WTC11 (cell line): ENCODE measurements at regions not wholly inside any gene's neighbourhood (a gene's known extent, or its start where the extent isn't known, plus 50 kb on each side); places are given as distances from the start of the nearest gene placed in this dataset.

ENCODE experiments used
- ATAC-seq: fragments of 200-7000 bp; cut with Tn5 transposase; 2 replicates; pipeline ENCODE4 v1.10.0; 2021; ENCODE audit warnings: mild to moderate bottlenecking, moderate library complexity
- CTCF ChIA-PET: fragments of 300-600 bp; sonication (Branson Sonifier 250); formaldehyde crosslinking; loops from one replicate; lab custom pipeline; 2021; ENCODE audit warnings: antibody characterized with exemption; lab: Charles Lee
- POLR2A ChIA-PET: fragments of 350-600 bp; sonication (Branson Sonifier 250); formaldehyde crosslinking; loops from one replicate; lab custom pipeline; 2021; ENCODE audit warnings: antibody characterized with exemption; lab: Charles Lee
- DNase-seq: peaks from one replicate; pipeline ENCODE4 v3.0.0; 2021; ENCODE audit warnings: low spot score
- H3K27ac Mint-ChIP-seq: 2 replicates; pipeline ENCODE4 v1.8.0; 2021; ENCODE audit warnings: mixed read lengths
- H3K27me3 Mint-ChIP-seq: 2 replicates; pipeline ENCODE4 v1.8.0; 2021; ENCODE audit warnings: low read depth, mild to moderate bottlenecking, moderate library complexity, mixed read lengths
- H3K36me3 Mint-ChIP-seq: 2 replicates; pipeline ENCODE4 v1.8.0; 2021; ENCODE audit warnings: mixed read lengths
- H3K4me1 Mint-ChIP-seq: 2 replicates; pipeline ENCODE4 v1.8.0; 2022; ENCODE audit warnings: mixed read lengths
- H3K4me3 Mint-ChIP-seq: 2 replicates; pipeline ENCODE4 v1.8.0; 2021; ENCODE audit warnings: mild to moderate bottlenecking, moderate library complexity, mixed read lengths
- H3K9me3 Mint-ChIP-seq: 2 replicates; pipeline ENCODE4 v1.8.0; 2021; ENCODE audit warnings: mixed read lengths
- CREM ChIP-seq: sonication (generic); formaldehyde crosslinking; IDR thresholded peaks from 2 replicates; pipeline ENCODE4 v1.8.1; 2022; ENCODE audit warnings: mild to moderate bottlenecking, missing genetic modification reagents, moderate library complexity
- E2F4 ChIP-seq: sonication (generic); formaldehyde crosslinking; IDR thresholded peaks from 2 replicates; pipeline ENCODE4 v1.8.1; 2022; ENCODE audit warnings: low read depth, mild to moderate bottlenecking, moderate library complexity, missing genetic modification reagents, borderline replicate concordance
- ESRRA ChIP-seq: sonication (generic); formaldehyde crosslinking; IDR thresholded peaks from 2 replicates; pipeline ENCODE4 v1.8.1; 2022; ENCODE audit warnings: mild to moderate bottlenecking, missing genetic modification reagents, borderline replicate concordance
- FOXK1 ChIP-seq: sonication (generic); formaldehyde crosslinking; IDR thresholded peaks from 2 replicates; pipeline ENCODE4 v1.8.0; 2022; ENCODE audit warnings: mild to moderate bottlenecking, moderate library complexity, missing genetic modification reagents
- GABPB1 ChIP-seq: sonication (generic); formaldehyde crosslinking; IDR thresholded peaks from 2 replicates; pipeline ENCODE4 v1.8.1; 2023; ENCODE audit warnings: mild to moderate bottlenecking, missing genetic modification reagents
- HMGA2 ChIP-seq: fragments of 250-450 bp; sonication (Bioruptor Pico); IDR thresholded peaks from 2 replicates; pipeline ENCODE4 v1.4.0; 2021; ENCODE audit warnings: mild to moderate bottlenecking, moderate library complexity
- JUN ChIP-seq: sonication (generic); formaldehyde crosslinking; IDR thresholded peaks from 2 replicates; pipeline ENCODE4 v1.8.0; 2023; ENCODE audit warnings: mild to moderate bottlenecking, missing genetic modification reagents
- MYBL2 ChIP-seq: sonication (generic); formaldehyde crosslinking; IDR thresholded peaks from 2 replicates; pipeline ENCODE4 v1.8.1; 2023; ENCODE audit warnings: mild to moderate bottlenecking, moderate library complexity, missing genetic modification reagents
- NFATC4 ChIP-seq: fragments of 250-450 bp; sonication (Bioruptor Pico); IDR thresholded peaks from 2 replicates; pipeline ENCODE4 v1.9.0; 2021; ENCODE audit warnings: mild to moderate bottlenecking
- NR1H2 ChIP-seq: sonication (generic); formaldehyde crosslinking; IDR thresholded peaks from 2 replicates; pipeline ENCODE4 v1.9.0; 2021; ENCODE audit warnings: mild to moderate bottlenecking, moderate library complexity, missing genetic modification reagents
- SOX15 ChIP-seq: fragments of 250-450 bp; sonication (Bioruptor Pico); IDR thresholded peaks from 2 replicates; pipeline ENCODE4 v1.9.0; 2021; ENCODE audit warnings: mild to moderate bottlenecking
- TCF7 ChIP-seq: sonication (generic); formaldehyde crosslinking; IDR thresholded peaks from 2 replicates; pipeline ENCODE4 v1.8.0; 2022; ENCODE audit warnings: mild to moderate bottlenecking, low read depth, missing genetic modification reagents, moderate library complexity
- TEAD1 ChIP-seq: sonication (generic); formaldehyde crosslinking; IDR thresholded peaks from 2 replicates; pipeline ENCODE4 v1.8.0; 2022; ENCODE audit warnings: mild to moderate bottlenecking, missing genetic modification reagents
- TP53 ChIP-seq: sonication (generic); formaldehyde crosslinking; IDR thresholded peaks from 2 replicates; pipeline ENCODE4 v1.8.1; 2023; ENCODE audit warnings: mild to moderate bottlenecking, missing genetic modification reagents
- ZBTB21 ChIP-seq: sonication (generic); formaldehyde crosslinking; IDR thresholded peaks from 2 replicates; pipeline ENCODE4 v1.8.1; 2023; ENCODE audit warnings: mild to moderate bottlenecking, missing genetic modification reagents, borderline replicate concordance
- ZNF138 ChIP-seq: sonication (generic); formaldehyde crosslinking; conservative IDR thresholded peaks from 2 replicates; pipeline ENCODE4 v1.8.1; 2022; ENCODE audit warnings: mild to moderate bottlenecking, moderate library complexity, missing genetic modification reagents
- ZNF232 ChIP-seq: sonication (generic); formaldehyde crosslinking; IDR thresholded peaks from 2 replicates; pipeline ENCODE4 v1.8.0; 2022; ENCODE audit warnings: mild to moderate bottlenecking, missing genetic modification reagents
- ZNF281 ChIP-seq: sonication (generic); formaldehyde crosslinking; IDR thresholded peaks from 2 replicates; pipeline ENCODE4 v1.8.0; 2023; ENCODE audit warnings: mild to moderate bottlenecking, missing genetic modification reagents
- ZNF396 ChIP-seq: fragments of 250-450 bp; sonication (Bioruptor Pico); IDR thresholded peaks from 2 replicates; pipeline ENCODE4 v1.8.0; 2021; ENCODE audit warnings: mild to moderate bottlenecking, moderate library complexity, borderline replicate concordance
- ZNF423 ChIP-seq: fragments of 250-450 bp; sonication (Bioruptor Pico); IDR thresholded peaks from 2 replicates; pipeline ENCODE4 v2.1.2; 2022; ENCODE audit warnings: mild to moderate bottlenecking, moderate library complexity
- ZNF671 ChIP-seq: fragments of 250-450 bp; sonication (Bioruptor Pico); IDR thresholded peaks from 2 replicates; pipeline ENCODE4 v1.8.0; 2021; ENCODE audit warnings: mild to moderate bottlenecking
- ZSCAN18 ChIP-seq: fragments of 250-450 bp; sonication (Bioruptor Pico); IDR thresholded peaks from 2 replicates; pipeline ENCODE4 v2.1.2; 2022; ENCODE audit warnings: mild to moderate bottlenecking, moderate library complexity
- TF ChIP-seq, protein P1 (sequence below): sonication (generic); formaldehyde crosslinking; IDR thresholded peaks from 2 replicates; pipeline ENCODE4 v1.8.0; 2023; ENCODE audit warnings: missing genetic modification reagents

GRCh38 chr2:180175736-180176135 lies 168.6 kb upstream of the CWC22 start:
- H3K27ac Mint-ChIP-seq, result no peak overlapping the region
- H3K36me3 Mint-ChIP-seq, result 0 out of 2 replicates have a peak, but pooled peaks cover 3% of the 10 kb centered on the region
- no peak for DNase-seq
- H3K4me3 Mint-ChIP-seq, result no peak overlapping the region
- peaks cover 14% of the 10 kb centered on the region for H3K9me3 Mint-ChIP-seq
- H3K4me1 Mint-ChIP-seq, result peaks cover 20% of the 10 kb centered on the region
- ChIA-PET POLR2A (no interaction called here), CTCF (no interaction called here)
- TF ChIP-seq GABPB1 (no peak), ZSCAN18 (CRISPR knock-in tag) (no peak), ZNF138 (CRISPR knock-in tag) (no peak), ZBTB21 (no peak), SOX15 (CRISPR knock-in tag) (no peak), TP53 (CRISPR knock-in tag) (no peak), ZNF232 (no peak), E2F4 (CRISPR knock-in tag) (no peak), JUN (CRISPR knock-in tag) (no peak), MYBL2 (CRISPR knock-in tag) (no peak), ESRRA (CRISPR knock-in tag) (no peak), TEAD1 (CRISPR knock-in tag) (no peak), ZNF671 (CRISPR knock-in tag) (no peak), TCF7 (CRISPR knock-in tag) (no peak), ZNF396 (CRISPR knock-in tag) (no peak), NFATC4 (no peak), ZNF423 (CRISPR knock-in tag) (no peak), HMGA2 (no peak)
- TF ChIP-seq, protein P1, sequence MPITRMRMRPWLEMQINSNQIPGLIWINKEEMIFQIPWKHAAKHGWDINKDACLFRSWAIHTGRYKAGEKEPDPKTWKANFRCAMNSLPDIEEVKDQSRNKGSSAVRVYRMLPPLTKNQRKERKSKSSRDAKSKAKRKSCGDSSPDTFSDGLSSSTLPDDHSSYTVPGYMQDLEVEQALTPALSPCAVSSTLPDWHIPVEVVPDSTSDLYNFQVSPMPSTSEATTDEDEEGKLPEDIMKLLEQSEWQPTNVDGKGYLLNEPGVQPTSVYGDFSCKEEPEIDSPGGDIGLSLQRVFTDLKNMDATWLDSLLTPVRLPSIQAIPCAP (CRISPR knock-in tag), result no peak
- H3K27me3 Mint-ChIP-seq, result no peaks in the 10 kb centered on the region
- no peak for ATAC-seq

- Mint-ChIP-seq H3K9me3 (peaks cover 25% of the 10 kb centered on the region), H3K4me3 (no peak overlapping the region), H3K27ac (no peak overlapping the region), H3K4me1 (peaks cover 8% of the 10 kb centered on the region), H3K36me3 (peaks cover 13% of the 10 kb centered on the region), H3K27me3 (no peaks in the 10 kb centered on the region)
- ATAC-seq (no peak), DNase-seq (no peak)
- TF ChIP-seq ZNF281 (CRISPR knock-in tag) (no peak), CREM (CRISPR knock-in tag) (no peak), NR1H2 (CRISPR knock-in tag) (no peak), ZNF396 (CRISPR knock-in tag) (no peak), FOXK1 (CRISPR knock-in tag) (no peak)
- ChIA-PET CTCF (no interaction called here), POLR2A (no interaction called here)
Observed at GRCh38 chr2:180174580-180174979, 167.5 kb upstream of the CWC22 start.
